ENCODE measurements at regions not wholly inside any gene's neighbourhood (a gene's known extent, or its start where the extent isn't known, plus 50 kb on each side); places are given as distances from the start of the nearest gene placed in this dataset.

DNA sequence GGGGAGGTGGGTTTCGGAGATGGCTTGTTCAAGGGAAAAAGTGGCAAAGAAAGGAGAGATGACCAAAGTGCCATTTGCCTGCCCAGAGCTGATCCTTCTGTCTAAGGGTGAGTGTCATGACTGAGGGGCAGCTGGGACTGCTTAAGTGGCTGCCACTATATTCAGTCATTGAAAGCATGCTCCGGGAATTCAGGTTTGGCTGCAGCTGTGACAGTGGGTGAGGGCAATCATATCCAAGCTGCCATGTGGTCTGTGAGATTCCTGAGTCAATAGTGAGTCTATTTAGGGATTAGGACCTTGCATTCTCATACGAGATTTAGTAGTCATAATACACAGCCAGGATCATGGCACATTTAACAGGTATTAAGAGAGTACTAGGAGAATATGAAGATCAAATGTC, 138.8 kb upstream of the BANK1 start:
- H3K36me3 ChIP-seq (ENCODE audit: insufficient read depth, low read length) = no peaks in the 10 kb centered on the region
- TF ChIP-seq, protein P1, sequence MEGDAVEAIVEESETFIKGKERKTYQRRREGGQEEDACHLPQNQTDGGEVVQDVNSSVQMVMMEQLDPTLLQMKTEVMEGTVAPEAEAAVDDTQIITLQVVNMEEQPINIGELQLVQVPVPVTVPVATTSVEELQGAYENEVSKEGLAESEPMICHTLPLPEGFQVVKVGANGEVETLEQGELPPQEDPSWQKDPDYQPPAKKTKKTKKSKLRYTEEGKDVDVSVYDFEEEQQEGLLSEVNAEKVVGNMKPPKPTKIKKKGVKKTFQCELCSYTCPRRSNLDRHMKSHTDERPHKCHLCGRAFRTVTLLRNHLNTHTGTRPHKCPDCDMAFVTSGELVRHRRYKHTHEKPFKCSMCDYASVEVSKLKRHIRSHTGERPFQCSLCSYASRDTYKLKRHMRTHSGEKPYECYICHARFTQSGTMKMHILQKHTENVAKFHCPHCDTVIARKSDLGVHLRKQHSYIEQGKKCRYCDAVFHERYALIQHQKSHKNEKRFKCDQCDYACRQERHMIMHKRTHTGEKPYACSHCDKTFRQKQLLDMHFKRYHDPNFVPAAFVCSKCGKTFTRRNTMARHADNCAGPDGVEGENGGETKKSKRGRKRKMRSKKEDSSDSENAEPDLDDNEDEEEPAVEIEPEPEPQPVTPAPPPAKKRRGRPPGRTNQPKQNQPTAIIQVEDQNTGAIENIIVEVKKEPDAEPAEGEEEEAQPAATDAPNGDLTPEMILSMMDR (IDR thresholded peaks at IDR 0.05; ENCODE audit: extremely low read depth, low read depth, low read length) = no peak
- H3K4me1 ChIP-seq (ENCODE audit: insufficient read depth, low read length) = no peaks in the 10 kb centered on the region
- no peak overlapping the region for H3K27ac ChIP-seq (ENCODE audit: low read depth, low read length)
- H3K4me3 ChIP-seq (ENCODE audit: insufficient read depth, low read length) = no peak overlapping the region
- no peaks in the 10 kb centered on the region for H4K20me1 ChIP-seq (ENCODE audit: insufficient read depth, low read length)
- H2AFZ ChIP-seq (ENCODE audit: low read length) = no peak overlapping the region
- H3K79me2 ChIP-seq (ENCODE audit: insufficient read depth, low read length) = no peaks in the 10 kb centered on the region
- H3K4me2 ChIP-seq (ENCODE audit: insufficient read depth, low read length) = no peak overlapping the region
- no peaks in the 10 kb centered on the region for H3K9me3 ChIP-seq (ENCODE audit: low read depth, low read length)
- DNase-seq (ENCODE audit: insufficient read length, low spot score, missing footprints) = no peak
- no peaks in the 10 kb centered on the region for H3K27me3 ChIP-seq (ENCODE audit: insufficient read depth, low read length)

DNA sequence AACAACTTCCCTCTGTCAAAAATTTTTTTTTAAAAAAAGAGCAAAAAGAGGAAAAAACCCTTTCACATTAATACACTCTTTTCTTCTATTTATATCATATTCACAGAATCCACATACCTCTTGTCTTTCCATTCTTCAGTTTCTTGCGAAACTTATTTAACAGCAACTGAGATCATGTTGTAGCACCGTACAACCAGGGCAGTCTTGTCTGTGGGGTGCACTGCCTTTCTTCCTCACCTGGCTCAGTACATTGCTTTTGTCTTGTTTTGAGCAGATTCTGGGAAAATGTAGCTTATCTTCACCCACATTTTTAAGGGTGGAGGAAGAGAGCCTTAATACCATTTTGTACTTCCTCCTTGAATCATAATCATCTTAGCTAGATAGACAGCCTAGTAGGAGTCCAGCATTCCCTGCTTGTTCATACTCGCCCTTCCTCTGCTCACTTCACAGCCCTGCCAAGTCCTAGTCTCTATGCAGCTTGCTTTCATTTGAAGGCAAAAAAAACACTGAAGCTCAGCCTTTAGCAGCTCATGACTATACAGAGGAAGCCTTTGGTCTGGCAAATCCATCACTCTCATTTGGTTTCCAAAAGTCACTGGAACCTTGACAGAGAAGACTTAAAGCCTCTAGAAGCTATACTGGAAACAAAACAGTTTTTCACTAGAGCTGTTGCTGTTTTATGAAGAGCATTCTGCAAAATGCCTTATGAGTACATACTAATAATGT, 140.6 kb upstream of the BANK1 start:
- no peaks in the 10 kb centered on the region for H3K79me2 ChIP-seq (ENCODE audit: insufficient read depth, low read length)
- no peaks in the 10 kb centered on the region for H3K4me1 ChIP-seq (ENCODE audit: insufficient read depth, low read length)
- H3K4me3 ChIP-seq (ENCODE audit: insufficient read depth, low read length) = no peak overlapping the region
- no peak overlapping the region for H3K4me2 ChIP-seq (ENCODE audit: insufficient read depth, low read length)
- H3K27me3 ChIP-seq (ENCODE audit: insufficient read depth, low read length) = no peaks in the 10 kb centered on the region
- H4K20me1 ChIP-seq (ENCODE audit: insufficient read depth, low read length) = no peaks in the 10 kb centered on the region
- no peak overlapping the region for H3K27ac ChIP-seq (ENCODE audit: low read depth, low read length)
- H3K9me3 ChIP-seq (ENCODE audit: low read depth, low read length) = no peaks in the 10 kb centered on the region
- peak overlapping the region; percentile 35 for H2AFZ ChIP-seq (ENCODE audit: low read length)
- DNase-seq (ENCODE audit: insufficient read length, low spot score, missing footprints) = peak; percentile 64
- TF ChIP-seq, protein P1 (IDR thresholded peaks at IDR 0.05; ENCODE audit: extremely low read depth, low read depth, low read length) = no peak
- H3K36me3 ChIP-seq (ENCODE audit: insufficient read depth, low read length) = no peaks in the 10 kb centered on the region

DNA sequence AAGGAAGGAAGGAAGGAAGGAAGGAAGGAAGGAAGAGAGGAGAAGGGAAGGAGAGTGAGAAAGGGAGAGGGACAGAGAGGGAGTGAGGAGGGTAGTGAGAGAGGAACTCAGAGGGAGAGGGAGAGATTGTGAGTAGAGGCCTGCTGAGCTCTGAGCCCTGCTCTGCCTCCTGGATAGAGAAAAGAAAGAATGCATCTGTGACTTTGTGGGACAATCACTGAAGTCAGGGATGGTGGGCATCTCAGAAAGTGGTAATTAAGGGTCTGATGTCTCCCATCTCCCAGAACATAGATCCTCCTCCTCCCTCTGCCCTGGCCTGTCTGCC, 142.9 kb upstream of the BANK1 start:
- TF ChIP-seq, protein P1 (IDR thresholded peaks at IDR 0.05; ENCODE audit: extremely low read depth, low read depth, low read length) = no peak
- Histone ChIP-seq H3K4me1 (ENCODE audit: insufficient read depth, low read length) (no peaks in the 10 kb centered on the region), H3K36me3 (ENCODE audit: insufficient read depth, low read length) (no peaks in the 10 kb centered on the region), H3K4me3 (ENCODE audit: insufficient read depth, low read length) (no peak overlapping the region), H3K27me3 (ENCODE audit: insufficient read depth, low read length) (no peaks in the 10 kb centered on the region), H3K79me2 (ENCODE audit: insufficient read depth, low read length) (no peaks in the 10 kb centered on the region), H2AFZ (ENCODE audit: low read length) (no peak overlapping the region), H4K20me1 (ENCODE audit: insufficient read depth, low read length) (no peaks in the 10 kb centered on the region), H3K27ac (ENCODE audit: low read depth, low read length) (no peak overlapping the region), H3K4me2 (ENCODE audit: insufficient read depth, low read length) (no peak overlapping the region), H3K9me3 (ENCODE audit: low read depth, low read length) (no peaks in the 10 kb centered on the region)
- no peak for DNase-seq (ENCODE audit: insufficient read length, low spot score, missing footprints)

DNA sequence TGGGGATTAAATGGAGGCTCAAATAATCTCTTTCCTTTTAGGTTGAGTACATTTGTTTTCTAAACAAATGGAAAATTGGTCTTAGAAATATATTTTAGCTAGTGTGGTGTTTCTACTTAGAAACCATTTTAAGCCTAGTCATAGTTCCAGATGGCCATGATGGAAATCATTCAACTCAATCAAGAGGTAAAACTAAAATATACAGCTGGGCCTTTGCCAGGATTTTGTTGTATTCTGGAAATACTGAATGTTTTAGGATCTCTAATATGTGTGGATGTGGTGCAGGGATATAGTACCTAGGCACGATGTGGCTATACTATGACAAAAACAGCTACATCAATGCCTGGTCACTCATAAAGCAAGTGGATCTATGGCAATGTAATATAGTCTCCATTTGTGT, 146.0 kb upstream of the BANK1 start:
- Histone ChIP-seq H3K9me3 (ENCODE audit: low read depth, low read length) (no peaks in the 10 kb centered on the region), H3K36me3 (ENCODE audit: insufficient read depth, low read length) (no peaks in the 10 kb centered on the region), H3K27me3 (ENCODE audit: insufficient read depth, low read length) (peaks cover 6% of the 10 kb centered on the region), H3K4me1 (ENCODE audit: insufficient read depth, low read length) (no peaks in the 10 kb centered on the region), H3K27ac (ENCODE audit: low read depth, low read length) (no peak overlapping the region), H3K79me2 (ENCODE audit: insufficient read depth, low read length) (no peaks in the 10 kb centered on the region), H3K4me2 (ENCODE audit: insufficient read depth, low read length) (no peak overlapping the region), H4K20me1 (ENCODE audit: insufficient read depth, low read length) (no peaks in the 10 kb centered on the region), H3K4me3 (ENCODE audit: insufficient read depth, low read length) (no peak overlapping the region), H2AFZ (ENCODE audit: low read length) (no peak overlapping the region)
- TF ChIP-seq, protein P1 (IDR thresholded peaks at IDR 0.05; ENCODE audit: extremely low read depth, low read depth, low read length) = no peak
- no peak for DNase-seq (ENCODE audit: insufficient read length, low spot score, missing footprints)
